ENCODE measurements at regions not wholly inside any gene's neighbourhood (a gene's known extent, or its start where the extent isn't known, plus 50 kb on each side); places are given as distances from the start of the nearest gene placed in this dataset.
A peak's percentile ranks its signal among the peaks of the same experiment; 100 is the strongest.

DNA sequence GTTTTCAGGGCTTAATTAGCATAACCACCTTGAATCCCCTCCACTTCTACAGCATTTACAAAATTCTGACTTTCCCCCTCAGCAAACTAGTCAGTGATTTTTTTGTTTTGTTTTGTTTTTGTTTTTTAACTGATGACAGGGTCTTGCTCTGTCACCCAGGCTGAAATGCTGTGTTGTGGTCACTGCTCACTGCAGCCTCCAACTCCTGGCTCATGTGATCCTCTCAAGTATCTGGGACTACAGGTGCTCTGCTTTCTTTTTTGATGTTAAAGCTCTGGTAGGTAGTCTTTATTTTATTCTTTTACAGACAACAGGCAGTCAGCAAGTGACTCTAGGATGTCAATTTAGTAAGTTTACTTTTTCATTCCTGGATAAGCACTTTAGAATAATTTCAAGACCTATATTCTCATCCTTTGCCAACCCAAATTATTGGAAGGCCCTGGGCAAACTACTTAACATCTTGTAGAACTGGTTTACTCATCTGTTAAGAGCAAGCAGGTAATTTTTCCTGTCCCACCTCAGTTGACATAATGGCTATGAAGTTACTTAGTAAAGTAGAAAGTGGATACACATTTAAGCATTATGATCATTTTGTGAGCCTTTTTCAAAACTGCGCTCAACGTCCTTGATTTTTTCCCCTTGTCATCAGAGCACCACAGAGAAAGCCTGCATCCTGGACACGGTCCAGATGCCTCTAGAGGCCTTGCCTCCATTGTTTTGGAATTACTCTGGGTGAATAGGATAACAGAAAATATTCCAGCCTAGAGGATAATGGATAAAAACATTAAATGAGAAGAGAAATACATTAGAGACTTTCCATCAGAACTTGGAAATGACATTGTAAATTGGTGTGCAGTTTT, 69.9 kb upstream of the NDUFB4 start:
- Histone ChIP-seq H3K4me1 (ENCODE audit: insufficient read depth, low read length) (no peaks in the 10 kb centered on the region), H4K91ac (ENCODE audit: insufficient read length, low read depth, low read length) (no peak overlapping the region), H3K9ac (ENCODE audit: extremely low read depth, insufficient read length, low read length) (no peak overlapping the region), H3K23ac (ENCODE audit: insufficient read length, low read depth, low read length) (no peak overlapping the region), H2BK5ac (ENCODE audit: insufficient read length, low read length) (no peak overlapping the region), H3T11ph (ENCODE audit: low read length) (no peak overlapping the region), H2BK20ac (ENCODE audit: low read depth, low read length, poor library complexity, severe bottlenecking) (no peak overlapping the region), H2AFZ (ENCODE audit: low read length) (no peak overlapping the region), H2BK12ac (ENCODE audit: insufficient read length, low read depth, low read length) (no peak overlapping the region), H3K4me2 (ENCODE audit: insufficient read depth, insufficient read length, low read length) (no peak overlapping the region), H4K8ac (replicated peaks; ENCODE audit: insufficient read length, low read depth, low read length) (no peak overlapping the region), H3K23me2 (ENCODE audit: insufficient read length, low read depth, low read length, poor library complexity, severe bottlenecking) (no peaks in the 10 kb centered on the region), H3K27ac (ENCODE audit: insufficient read length, low read depth, low read length) (no peak overlapping the region), H3K14ac (ENCODE audit: insufficient read depth, low read length) (no peak overlapping the region), H3K79me2 (ENCODE audit: insufficient read depth, low read length) (no peaks in the 10 kb centered on the region), H3K9me3 (ENCODE audit: control insufficient read depth, low read depth, low read length) (no peaks in the 10 kb centered on the region), H3K4ac (ENCODE audit: low read depth, low read length) (no peak overlapping the region), H2BK15ac (ENCODE audit: low read depth, low read length) (no peak overlapping the region), H4K5ac (ENCODE audit: insufficient read length, low read depth, low read length) (no peak overlapping the region), H3K56ac (ENCODE audit: insufficient read length, low read depth, low read length) (no peak overlapping the region), H3K27me3 (ENCODE audit: insufficient read depth, low read length) (no peaks in the 10 kb centered on the region), H3K18ac (ENCODE audit: insufficient read length, low read depth, low read length) (no peak overlapping the region), H4K20me1 (ENCODE audit: control insufficient read depth, insufficient read depth, insufficient read length) (no peaks in the 10 kb centered on the region), H2BK120ac (ENCODE audit: low read depth, low read length, poor library complexity, severe bottlenecking) (no peak overlapping the region), H2AK5ac (ENCODE audit: insufficient read length, low read length) (no peak overlapping the region), H3K79me1 (ENCODE audit: insufficient read depth, low read depth, low read length, poor library complexity, severe bottlenecking) (no peaks in the 10 kb centered on the region)
- DNase-seq = no peak
- H3K4me1 Mint-ChIP-seq = peaks cover 7 to 13% of the 10 kb centered on the region in 2 experiments
- H3K9me3 Mint-ChIP-seq = no peaks in the 10 kb centered on the region
- no CpG with 5 or more reads among the region's 3 CpGs for WGBS (ENCODE audit: extremely low coverage, insufficient read length, low lambda C conversion rate)
- TF ChIP-seq, protein P1, sequence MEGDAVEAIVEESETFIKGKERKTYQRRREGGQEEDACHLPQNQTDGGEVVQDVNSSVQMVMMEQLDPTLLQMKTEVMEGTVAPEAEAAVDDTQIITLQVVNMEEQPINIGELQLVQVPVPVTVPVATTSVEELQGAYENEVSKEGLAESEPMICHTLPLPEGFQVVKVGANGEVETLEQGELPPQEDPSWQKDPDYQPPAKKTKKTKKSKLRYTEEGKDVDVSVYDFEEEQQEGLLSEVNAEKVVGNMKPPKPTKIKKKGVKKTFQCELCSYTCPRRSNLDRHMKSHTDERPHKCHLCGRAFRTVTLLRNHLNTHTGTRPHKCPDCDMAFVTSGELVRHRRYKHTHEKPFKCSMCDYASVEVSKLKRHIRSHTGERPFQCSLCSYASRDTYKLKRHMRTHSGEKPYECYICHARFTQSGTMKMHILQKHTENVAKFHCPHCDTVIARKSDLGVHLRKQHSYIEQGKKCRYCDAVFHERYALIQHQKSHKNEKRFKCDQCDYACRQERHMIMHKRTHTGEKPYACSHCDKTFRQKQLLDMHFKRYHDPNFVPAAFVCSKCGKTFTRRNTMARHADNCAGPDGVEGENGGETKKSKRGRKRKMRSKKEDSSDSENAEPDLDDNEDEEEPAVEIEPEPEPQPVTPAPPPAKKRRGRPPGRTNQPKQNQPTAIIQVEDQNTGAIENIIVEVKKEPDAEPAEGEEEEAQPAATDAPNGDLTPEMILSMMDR (conservative IDR thresholded peaks at IDR 0.05) = no peak
- no peaks in the 10 kb centered on the region for H3K36me3 Mint-ChIP-seq (ENCODE audit: insufficient read depth in 1 of 3, low read depth in 3 of 3)
- no peaks in the 10 kb centered on the region for H3K27me3 Mint-ChIP-seq (ENCODE audit: low read depth)
- H3K4me3 Mint-ChIP-seq = no peak overlapping the region; a peak in 1 of 5 replicates
- 0 out of 7 replicates have a peak overlapping the region, but pooled peaks of 1 of the 3 experiments have one; percentile 2 for H3K27ac Mint-ChIP-seq

Measured in H9 (cell line).